ENCODE measurements at regions not wholly inside any gene's neighbourhood (a gene's known extent, or its start where the extent isn't known, plus 50 kb on each side); places are given as distances from the start of the nearest gene placed in this dataset.

- intact Hi-C loops (cut with DNase I): no loop called here
Measured at GRCh38 chr1:234554218-234554697, 55.7 kb downstream of the IRF2BP2 start.

GRCh38 chr1:234553240-234554188 lies 56.5 kb downstream of the IRF2BP2 start:
- ATAC-seq (peak; percentile 79), DNase-seq (ENCODE audit: missing footprints) (no peak)
- intact Hi-C loops (cut with DNase I): no loop called here

More at GRCh38 chr1:234554218-234554697, 55.7 kb downstream of the IRF2BP2 start:
- no peak for DNase-seq (ENCODE audit: missing footprints)
- no peak for ATAC-seq

- DNase-seq (ENCODE audit: missing footprints): no peak
- no peak for ATAC-seq
- intact Hi-C loops (cut with DNase I): no loop called here
Measured at GRCh38 chr1:234551032-234551378, 59.0 kb downstream of the IRF2BP2 start.

GRCh38 chr1:234550341-234551031 lies 59.5 kb downstream of the IRF2BP2 start:
- no peak for ATAC-seq

GRCh38 chr1:234549447-234550021 lies 60.4 kb downstream of the IRF2BP2 start:
- ATAC-seq (no peak), DNase-seq (ENCODE audit: missing footprints) (no peak)
- intact Hi-C loops (cut with DNase I): no loop called here

More at GRCh38 chr1:234550341-234551031, 59.5 kb downstream of the IRF2BP2 start:
- no peak for DNase-seq (ENCODE audit: missing footprints)
- intact Hi-C loops (cut with DNase I): no loop called here

- DNase-seq (ENCODE audit: missing footprints) (no peak), ATAC-seq (no peak)
- intact Hi-C loops (cut with DNase I): no loop called here
Measured at GRCh38 chr1:234546890-234547788, 62.8 kb downstream of the IRF2BP2 start.

GRCh38 chr1:234546387-234546704 lies 63.6 kb downstream of the IRF2BP2 start:
- no peak for DNase-seq (ENCODE audit: missing footprints)
- no peak for ATAC-seq
- intact Hi-C loops (cut with DNase I): no loop called here

GRCh38 chr1:234545517-234546386 lies 64.2 kb downstream of the IRF2BP2 start:
- no peak for ATAC-seq
- intact Hi-C loops (cut with DNase I): no loop called here
- no peak for DNase-seq (ENCODE audit: missing footprints)

- ATAC-seq (peak; percentile 79), DNase-seq (ENCODE audit: missing footprints) (no peak)
- intact Hi-C loops (cut with DNase I): loop anchor here (5.0 kb wide), 1 partner anchor 38 kb away; no protein-coding TSS in a partner anchor
Measured at GRCh38 chr1:234544087-234544579, 65.2 kb upstream of the TARBP1 start.

GRCh38 chr1:234543442-234544086 lies 64.6 kb upstream of the TARBP1 start:
- DNase-seq (ENCODE audit: missing footprints): peak; percentile 74
- intact Hi-C loops (cut with DNase I): loop anchor here (5.0 kb wide), 1 partner anchor 39 kb away; no protein-coding TSS in a partner anchor
- peak; percentile 77 for ATAC-seq

GRCh38 chr1:234542211-234542850 lies 63.4 kb upstream of the TARBP1 start:
- ATAC-seq (no peak), DNase-seq (ENCODE audit: missing footprints) (no peak)
- intact Hi-C loops (cut with DNase I): loop anchor here (5.0 kb wide), 1 partner anchor 40 kb away; no protein-coding TSS in a partner anchor

- intact Hi-C loops (cut with DNase I): loop anchor here (5.0 kb wide), 1 partner anchor 41 kb away; no protein-coding TSS in a partner anchor
- DNase-seq (ENCODE audit: missing footprints) (no peak), ATAC-seq (no peak)
Measured at GRCh38 chr1:234541286-234541975, 62.5 kb upstream of the TARBP1 start.

- ATAC-seq (no peak), DNase-seq (ENCODE audit: missing footprints) (no peak)
- intact Hi-C loops (cut with DNase I): loop anchor here (5.0 kb wide), 1 partner anchor 42 kb away; no protein-coding TSS in a partner anchor
Measured at GRCh38 chr1:234540404-234540762, 61.4 kb upstream of the TARBP1 start.

- DNase-seq (ENCODE audit: missing footprints) (no peak), ATAC-seq (no peak)
- intact Hi-C loops (cut with DNase I): loop anchor here (2.0 to 5.0 kb wide), 4 partner anchors 42 to 537 kb away; no protein-coding TSS in a partner anchor
Measured at GRCh38 chr1:234539666-234540403, 60.9 kb upstream of the TARBP1 start.

Measured in Right ventricle myocardium inferior (tissue), 1 donor.